Calu3 (cell line): ENCODE measurements at regions not wholly inside any gene's neighbourhood (a gene's known extent, or its start where the extent isn't known, plus 50 kb on each side); places are given as distances from the start of the nearest gene placed in this dataset.
A peak's percentile ranks its signal among the peaks of the same experiment; 100 is the strongest.

Experiments used
- BruUV-seq: library from RNA; stranded (reverse); fragments of 400-500 nt; replicated peaks from 2 replicates; lab custom pipeline; 2021; lab: Mats Ljungman, UMichigan
- CTCF ChIA-PET: fragments of 300-600 bp; sonication (Branson Sonifier 250); formaldehyde crosslinking; loops from one replicate; lab custom pipeline; 2022; ENCODE audit warnings: antibody characterized with exemption; lab: Charles Lee
- DNase-seq: peaks from one replicate; pipeline ENCODE4 v3.0.0; 2022
- H3K27ac Mint-ChIP-seq: one replicate; pipeline ENCODE4 v1.8.0; 2022; ENCODE audit warnings: mixed read lengths; ENCODE audit not compliant: unreplicated experiment
- H3K27me3 Mint-ChIP-seq: one replicate; pipeline ENCODE4 v1.8.0; 2022; ENCODE audit warnings: mixed read lengths; ENCODE audit not compliant: unreplicated experiment
- H3K36me3 Mint-ChIP-seq: one replicate; pipeline ENCODE4 v1.8.0; 2022; ENCODE audit warnings: mild to moderate bottlenecking, moderate library complexity, mixed read lengths; ENCODE audit not compliant: insufficient read depth, unreplicated experiment
- H3K4me1 Mint-ChIP-seq: one replicate; pipeline ENCODE4 v1.8.0; 2022; ENCODE audit warnings: mild to moderate bottlenecking, low read depth, mixed read lengths; ENCODE audit not compliant: unreplicated experiment
- H3K4me3 Mint-ChIP-seq: one replicate; pipeline ENCODE4 v1.8.0; 2022; ENCODE audit warnings: mild to moderate bottlenecking, low read depth, moderate library complexity, mixed read lengths; ENCODE audit not compliant: unreplicated experiment
- H3K9me3 Mint-ChIP-seq: one replicate; pipeline ENCODE4 v1.8.0; 2022; ENCODE audit warnings: low read depth, mixed read lengths; ENCODE audit not compliant: unreplicated experiment
- CTCF ChIP-seq: fragments of 200-600 bp; IDR thresholded peaks from one replicate; pipeline ENCODE4 v1.8.0; 2022; ENCODE audit warnings: antibody characterized with exemption; ENCODE audit not compliant: unreplicated experiment
- intact Hi-C: fragments of 100-400 bp; cut with micrococcal nuclease; formaldehyde crosslinking; loops from one replicate; pipeline ENCODE4 v1.10.0; 2022; ENCODE audit not compliant: unreplicated experiment

- no peak for DNase-seq
- H3K9me3 Mint-ChIP-seq, result no peaks in the 10 kb centered on the region
These were observed 181.2 kb upstream of the AGR3 start for GRCh38 chr7:17063045-17063383.

GRCh38 chr7:17067691-17068090 lies 185.9 kb upstream of the AGR3 start:
- Mint-ChIP-seq H3K27me3 (no peaks in the 10 kb centered on the region), H3K36me3 (no peaks in the 10 kb centered on the region), H3K4me1 (peaks cover 41% of the 10 kb centered on the region), H3K9me3 (no peaks in the 10 kb centered on the region), H3K4me3 (no peak overlapping the region), H3K27ac (no peak overlapping the region)
- CTCF ChIA-PET, result no interaction called here
- no TSS peak for BruUV-seq
- DNase-seq, result no peak
- intact Hi-C loops, result no loop called here
- TF ChIP-seq CTCF, result no peak

More at GRCh38 chr7:17063045-17063383, 181.2 kb upstream of the AGR3 start:
- Mint-ChIP-seq H3K4me1 (peaks cover 34% of the 10 kb centered on the region), H3K36me3 (no peaks in the 10 kb centered on the region), H3K4me3 (no peak overlapping the region), H3K27ac (no peak overlapping the region), H3K27me3 (no peaks in the 10 kb centered on the region)
- CTCF ChIA-PET, result interaction anchor here (0.7 to 3.5 kb wide), 14 partner anchors 9 to 97 kb away, joined by 3 to 17 read pairs (median 4); no protein-coding TSS in a partner anchor
- BruUV-seq, result no TSS peak
- intact Hi-C loops, result loop anchor here (2.0 kb wide), 1 partner anchor 68 kb away; no protein-coding TSS in a partner anchor
- TF ChIP-seq CTCF, result peak; percentile 40

- no peak overlapping the region for H3K27ac Mint-ChIP-seq
- no peaks in the 10 kb centered on the region for H3K36me3 Mint-ChIP-seq
- no peaks in the 10 kb centered on the region for H3K9me3 Mint-ChIP-seq
- intact Hi-C loops, result no loop called here
- TF ChIP-seq CTCF, result no peak
- H3K27me3 Mint-ChIP-seq, result no peaks in the 10 kb centered on the region
- H3K4me3 Mint-ChIP-seq, result no peak overlapping the region
- no TSS peak for BruUV-seq
- no peak for DNase-seq
- CTCF ChIA-PET, result no interaction called here
- peaks cover 26% of the 10 kb centered on the region for H3K4me1 Mint-ChIP-seq
These were observed 187.4 kb upstream of the AGR3 start for GRCh38 chr7:17069146-17069545.

- H3K9me3 Mint-ChIP-seq, result peaks cover 2% of the 10 kb centered on the region
- intact Hi-C loops, result no loop called here
- BruUV-seq, result no TSS peak
- DNase-seq, result no peak
- H3K4me3 Mint-ChIP-seq, result no peak overlapping the region
- CTCF ChIA-PET, result interaction anchor here (0.6 kb wide), 1 partner anchor 9 kb away, joined by 3 read pairs; no protein-coding TSS in a partner anchor
- TF ChIP-seq CTCF, result no peak
- no peaks in the 10 kb centered on the region for H3K36me3 Mint-ChIP-seq
- no peak overlapping the region for H3K27ac Mint-ChIP-seq
- H3K27me3 Mint-ChIP-seq, result no peaks in the 10 kb centered on the region
- H3K4me1 Mint-ChIP-seq, result peaks cover 22% of the 10 kb centered on the region
These were observed 188.5 kb upstream of the AGR3 start for GRCh38 chr7:17070231-17070708.
